ENCODE measurements at regions not wholly inside any gene's neighbourhood (a gene's known extent, or its start where the extent isn't known, plus 50 kb on each side); places are given as distances from the start of the nearest gene placed in this dataset.

DNA sequence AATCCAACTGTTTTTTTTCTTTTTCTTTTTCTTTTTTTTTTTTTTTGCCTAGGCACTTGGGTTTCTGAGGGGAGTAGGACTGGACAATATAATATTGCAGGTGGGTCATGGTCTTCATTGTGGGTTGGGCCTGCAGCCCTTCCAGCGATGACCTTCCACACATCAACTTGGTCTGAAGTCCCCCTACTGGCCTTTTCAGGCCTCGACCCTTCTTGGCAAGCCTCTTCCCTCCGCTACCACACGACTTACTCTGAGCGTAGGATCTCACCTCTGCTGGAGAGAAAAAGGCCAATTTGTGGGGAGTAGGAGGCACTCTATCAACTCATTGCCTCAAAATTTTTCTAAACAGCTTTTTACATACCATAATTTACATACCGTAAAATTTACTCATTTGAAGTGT is 51.1 kb upstream of the GRIK3 start:
- no peak for DNase-seq (ENCODE audit: low spot score)

DNA sequence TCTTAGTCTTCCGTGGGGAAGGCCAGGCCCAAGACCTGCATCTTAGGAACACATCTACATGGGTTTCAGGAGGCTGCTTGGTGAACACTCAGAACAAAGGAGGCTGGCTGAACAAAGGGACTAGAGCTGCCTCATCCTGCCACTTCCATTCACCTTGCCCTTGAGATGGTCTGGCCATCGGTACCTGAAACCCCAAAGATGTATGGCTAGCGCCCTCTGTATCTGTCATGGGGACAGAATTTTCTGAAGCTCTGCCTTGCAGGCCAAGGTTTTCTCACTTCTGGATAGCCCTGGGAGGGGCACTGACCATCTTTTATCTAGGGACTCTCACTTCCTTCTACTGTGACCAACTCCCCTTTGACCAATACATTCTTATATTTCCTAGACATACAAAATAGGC is 55.4 kb upstream of the GRIK3 start:
- no peak for DNase-seq (ENCODE audit: low spot score)

DNA sequence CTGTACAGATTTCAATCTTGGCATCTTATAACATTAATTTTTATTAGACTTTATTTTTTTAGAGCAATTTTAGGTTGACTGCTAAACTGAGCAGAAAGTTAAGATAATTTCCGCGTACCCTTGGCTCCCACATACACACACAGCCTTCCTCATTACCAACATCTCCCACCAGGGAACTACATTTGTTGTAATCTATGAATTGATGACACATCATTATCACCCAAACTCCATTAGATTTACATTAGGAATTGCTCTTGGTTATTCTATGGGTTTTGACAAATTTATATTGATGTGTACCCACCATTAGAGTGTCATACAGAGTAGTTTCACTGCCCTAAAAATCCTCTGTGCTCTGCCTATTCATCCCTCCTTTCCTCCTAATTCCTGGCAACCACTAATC is 56.4 kb upstream of the GRIK3 start:
- no peak for DNase-seq (ENCODE audit: low spot score)

DNA sequence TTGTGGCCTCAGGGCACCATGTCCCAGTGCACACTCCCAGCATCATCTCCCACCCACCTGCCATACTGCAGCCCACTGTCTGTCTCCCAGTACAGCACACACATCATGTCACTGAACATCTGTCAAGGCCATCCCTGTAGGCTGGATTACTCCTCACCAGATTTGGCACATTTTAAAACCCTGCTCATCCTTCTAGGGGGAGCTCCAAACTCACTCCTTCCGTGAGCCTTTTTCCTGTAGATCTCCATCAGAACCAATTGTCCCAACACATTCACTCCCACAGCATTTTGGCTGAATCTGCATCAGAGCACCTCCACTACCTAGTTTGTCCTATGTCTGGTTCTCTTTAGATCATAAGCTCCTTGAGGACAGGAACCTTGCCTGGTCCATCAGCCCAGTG is 58.6 kb upstream of the GRIK3 start:
- no peak for DNase-seq (ENCODE audit: low spot score)

DNA sequence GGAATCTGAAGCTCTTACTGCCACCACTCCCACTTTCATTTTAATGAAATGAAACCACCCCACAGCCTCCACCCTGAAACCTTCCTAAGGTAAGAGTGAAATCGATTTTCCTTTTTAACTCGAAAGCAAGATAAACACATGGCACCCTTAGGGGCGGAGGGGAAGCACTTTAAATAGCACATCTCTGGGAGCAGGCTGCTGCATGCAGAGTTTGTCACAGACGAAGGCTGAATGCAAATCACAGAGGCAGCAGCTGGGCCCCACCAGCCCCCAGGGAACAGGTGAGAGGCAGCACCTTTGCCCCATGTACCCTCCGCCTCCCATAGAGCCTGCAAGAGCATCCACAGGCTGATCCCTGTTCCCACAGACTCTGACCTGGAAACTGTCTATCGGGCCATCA is 60.0 kb upstream of the GRIK3 start:
- DNase-seq (ENCODE audit: low spot score): no peak

DNA sequence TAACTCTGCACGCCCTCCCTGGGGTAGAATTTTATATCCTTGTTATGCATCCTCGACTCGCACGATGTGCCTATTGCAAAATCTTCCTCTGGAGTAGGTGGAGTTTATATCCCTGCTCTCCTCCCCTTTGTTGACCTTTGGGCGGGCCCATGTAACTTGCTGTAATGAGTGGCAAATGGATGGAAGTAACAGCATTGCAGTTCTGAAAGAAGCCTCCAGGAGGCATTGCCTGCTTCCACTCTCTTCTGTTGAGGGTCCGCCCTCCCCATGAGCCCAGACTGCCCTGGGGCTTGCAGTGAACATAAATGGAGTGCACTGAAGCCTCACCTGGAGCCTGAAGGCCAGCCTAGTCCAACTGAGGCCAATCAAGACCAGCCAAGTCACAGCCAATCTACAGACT is 62.2 kb upstream of the GRIK3 start:
- DNase-seq (ENCODE audit: low spot score): no peak

DNA sequence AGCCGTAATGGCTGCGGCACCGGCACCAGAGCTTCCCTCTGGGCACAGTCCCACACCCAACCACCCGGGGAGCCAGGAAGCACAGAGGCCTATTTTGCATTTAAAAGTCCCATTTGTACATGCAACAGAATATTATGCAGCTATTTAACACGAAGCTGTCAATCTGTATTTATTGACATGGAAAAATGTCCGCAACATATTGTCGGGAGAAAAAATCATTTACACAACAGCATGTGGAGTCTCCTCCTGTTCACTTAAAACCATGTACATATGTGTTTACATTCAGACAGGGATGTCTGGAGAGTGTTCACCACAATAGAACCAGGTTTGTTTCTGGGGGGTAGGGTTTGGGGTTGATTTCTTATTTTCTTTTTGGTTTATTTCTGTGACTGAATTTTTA is 63.4 kb upstream of the GRIK3 start:
- no peak for DNase-seq (ENCODE audit: low spot score)

DNA sequence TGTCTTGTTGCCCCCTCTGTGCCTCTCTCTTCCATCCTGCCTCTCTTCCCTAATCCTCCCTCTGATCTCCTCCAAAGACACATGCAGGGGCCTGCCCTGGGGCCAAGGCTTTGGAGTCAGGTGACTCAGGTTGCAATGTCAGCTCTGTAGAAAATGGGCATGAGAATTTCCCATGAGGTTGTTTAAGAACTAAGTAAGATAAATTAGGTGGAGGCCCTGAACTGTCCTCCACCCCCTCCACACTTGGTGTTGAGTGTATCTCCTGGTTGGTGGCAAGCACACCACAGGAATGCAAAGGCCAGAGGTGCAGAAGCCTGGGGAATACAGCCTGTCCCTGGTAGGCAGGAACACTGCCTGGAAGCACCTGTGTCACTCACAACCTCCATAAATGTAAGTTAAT is 63.9 kb upstream of the GRIK3 start:
- peak; percentile 2 for DNase-seq (ENCODE audit: low spot score)

DNA sequence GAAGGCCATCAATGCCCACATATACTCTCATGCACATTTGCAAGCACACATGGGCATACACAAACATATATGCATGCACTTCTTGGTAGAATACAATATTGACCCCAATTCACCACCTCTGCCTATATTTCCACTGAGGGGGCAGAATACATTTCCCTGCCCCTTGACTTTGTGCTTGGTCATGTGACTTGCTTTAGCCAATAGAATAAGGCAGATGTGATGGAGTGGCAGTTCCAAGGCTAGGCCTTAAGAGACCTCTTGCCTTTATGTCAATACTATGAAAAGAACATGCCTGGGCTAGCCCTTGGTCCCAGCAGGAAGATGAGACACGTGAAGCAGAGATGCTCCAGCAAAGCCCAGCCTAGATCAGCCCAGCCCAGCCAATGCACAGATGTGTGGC is 66.0 kb upstream of the GRIK3 start:
- no peak for DNase-seq (ENCODE audit: low spot score)

DNA sequence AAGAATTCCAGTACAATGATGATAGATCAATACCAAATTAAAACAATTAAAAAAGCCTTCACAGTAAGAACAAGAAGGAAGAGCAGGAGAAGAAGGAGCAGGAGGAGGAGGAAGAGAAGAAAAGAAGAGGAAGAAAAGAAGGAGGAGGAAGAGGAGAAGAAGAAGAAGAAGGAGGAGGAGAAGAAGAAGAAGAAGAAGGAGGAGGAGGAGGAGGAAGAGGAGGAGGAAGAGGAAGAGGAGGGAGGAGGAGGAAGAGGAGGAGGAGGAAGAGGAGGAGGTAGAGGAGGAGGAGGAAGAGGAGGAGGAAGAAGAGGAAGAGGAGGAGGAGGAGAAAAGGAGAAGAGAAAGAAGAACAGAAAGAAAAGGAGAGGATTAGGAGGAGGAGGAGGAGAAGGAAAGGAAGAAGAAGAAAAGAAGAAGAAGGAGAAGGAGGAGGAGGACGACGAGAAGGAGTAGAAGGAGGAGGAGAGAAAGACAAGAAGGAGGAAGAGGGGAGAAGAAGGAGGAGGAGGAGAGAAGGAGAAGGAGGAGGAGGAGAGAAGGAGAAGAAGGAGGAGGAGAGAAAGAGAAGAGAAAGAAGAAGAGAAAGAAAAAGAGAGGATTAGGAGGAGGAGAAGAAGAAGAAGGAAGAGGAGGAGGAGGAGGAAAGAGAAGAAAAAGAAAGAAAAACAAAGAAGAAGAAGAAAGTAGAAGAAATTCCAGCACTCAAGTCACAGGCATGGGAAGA is 68.5 kb upstream of the GRIK3 start:
- DNase-seq (ENCODE audit: low spot score): no peak

DNA sequence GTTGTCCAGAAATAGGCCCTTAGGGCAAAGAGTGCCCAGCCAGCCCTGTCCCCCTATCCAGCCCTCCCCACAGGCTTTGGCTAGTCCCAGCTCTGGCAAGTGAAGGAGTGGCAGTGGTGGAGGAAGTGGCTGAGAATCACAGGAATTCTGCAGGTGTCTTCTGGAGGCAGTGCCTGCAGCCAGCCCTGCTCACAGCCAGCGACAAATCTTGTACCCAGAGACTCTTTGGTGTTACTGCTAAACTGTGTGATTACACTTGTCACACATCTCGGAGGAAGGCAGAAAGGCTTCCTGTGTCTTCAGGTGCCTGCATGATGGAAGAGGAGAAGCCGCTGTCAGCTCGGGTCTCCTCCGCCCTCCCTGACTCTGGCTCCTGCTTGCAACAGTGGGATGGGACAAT is 71.6 kb upstream of the GRIK3 start:
- no peak for DNase-seq (ENCODE audit: low spot score)

DNA sequence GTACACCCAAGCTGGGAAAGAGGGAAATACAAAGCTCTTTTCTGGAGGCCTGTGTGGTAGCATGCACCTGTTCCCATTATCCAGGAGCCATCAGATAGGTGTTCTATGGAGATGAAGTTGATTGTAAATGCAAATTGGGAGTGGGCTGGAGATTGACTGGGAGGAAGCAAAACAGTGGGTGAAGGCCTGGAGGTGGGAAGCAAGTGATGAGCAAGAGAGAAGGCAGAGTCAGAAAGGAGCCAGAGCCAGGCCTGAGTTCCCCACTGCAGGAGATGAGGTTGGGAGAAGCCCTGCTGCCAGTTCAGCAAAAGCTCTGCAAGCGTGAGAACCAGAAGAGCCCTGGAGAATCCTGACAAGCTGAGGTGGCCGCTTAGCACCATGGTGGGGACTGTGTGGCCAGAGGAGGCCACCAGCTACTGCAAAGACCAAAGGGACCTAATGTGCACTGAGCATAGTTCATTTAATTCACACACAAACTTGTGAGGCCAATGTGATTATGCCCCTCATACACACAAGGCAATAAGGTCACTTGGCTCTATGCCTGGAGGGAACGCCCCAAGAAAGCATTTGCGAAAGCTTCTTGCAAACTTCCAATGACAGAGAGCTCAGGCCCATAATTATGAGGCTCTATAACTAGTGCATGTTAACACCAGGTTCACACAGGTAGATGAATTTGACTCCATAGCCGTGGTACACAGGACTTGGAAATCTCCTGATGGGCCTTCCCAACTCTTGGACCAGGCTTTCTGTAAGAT is 73.0 kb upstream of the GRIK3 start:
- no peak for DNase-seq (ENCODE audit: low spot score)

DNA sequence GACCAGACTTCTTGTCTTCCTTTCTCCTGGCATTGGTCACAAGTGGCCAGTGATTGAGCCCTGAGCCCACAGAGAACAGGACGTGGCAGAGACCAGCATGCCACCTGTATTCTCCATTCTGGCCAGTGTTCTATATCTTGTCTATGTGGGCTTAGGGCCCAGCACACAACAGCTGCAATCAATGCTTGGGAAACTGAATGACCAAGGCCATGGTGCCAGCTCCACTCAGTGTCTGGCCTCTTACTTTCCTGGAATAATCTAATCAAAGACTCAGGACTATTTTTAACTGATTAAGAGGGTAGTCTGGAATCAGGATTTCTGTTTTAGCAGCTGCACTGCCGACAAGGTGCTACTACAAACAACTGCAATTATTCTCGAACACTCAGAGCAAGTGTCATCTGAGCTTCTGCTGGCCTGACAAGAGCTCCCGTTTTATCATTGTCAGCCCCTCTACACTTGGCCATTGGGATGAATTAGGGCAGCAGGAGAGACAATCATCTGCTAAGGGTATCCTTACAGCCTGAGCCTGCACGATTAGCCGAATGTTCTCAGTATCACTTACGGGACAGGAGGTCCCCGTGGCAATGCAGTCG is 74.4 kb upstream of the GRIK3 start:
- DNase-seq (ENCODE audit: low spot score): no peak

DNA sequence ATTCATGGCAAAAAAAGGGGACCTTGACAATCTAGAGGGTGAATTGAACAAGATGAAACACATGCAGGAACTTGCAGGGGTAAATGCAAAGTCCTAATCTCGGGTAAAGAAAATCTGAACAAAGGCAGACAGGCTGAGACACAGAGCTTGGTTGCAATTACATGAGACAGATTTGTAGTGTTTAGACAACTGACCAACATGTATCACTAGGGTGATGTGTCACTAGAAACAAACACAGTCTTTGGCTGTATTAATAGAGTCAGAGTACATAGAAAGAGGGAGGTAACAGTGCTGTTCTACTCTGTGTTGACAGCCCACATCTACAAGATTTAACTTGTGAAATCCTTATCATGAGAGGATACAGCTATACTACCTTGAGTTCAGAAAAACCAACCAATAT is 78.1 kb upstream of the GRIK3 start:
- DNase-seq (ENCODE audit: low spot score): no peak

DNA sequence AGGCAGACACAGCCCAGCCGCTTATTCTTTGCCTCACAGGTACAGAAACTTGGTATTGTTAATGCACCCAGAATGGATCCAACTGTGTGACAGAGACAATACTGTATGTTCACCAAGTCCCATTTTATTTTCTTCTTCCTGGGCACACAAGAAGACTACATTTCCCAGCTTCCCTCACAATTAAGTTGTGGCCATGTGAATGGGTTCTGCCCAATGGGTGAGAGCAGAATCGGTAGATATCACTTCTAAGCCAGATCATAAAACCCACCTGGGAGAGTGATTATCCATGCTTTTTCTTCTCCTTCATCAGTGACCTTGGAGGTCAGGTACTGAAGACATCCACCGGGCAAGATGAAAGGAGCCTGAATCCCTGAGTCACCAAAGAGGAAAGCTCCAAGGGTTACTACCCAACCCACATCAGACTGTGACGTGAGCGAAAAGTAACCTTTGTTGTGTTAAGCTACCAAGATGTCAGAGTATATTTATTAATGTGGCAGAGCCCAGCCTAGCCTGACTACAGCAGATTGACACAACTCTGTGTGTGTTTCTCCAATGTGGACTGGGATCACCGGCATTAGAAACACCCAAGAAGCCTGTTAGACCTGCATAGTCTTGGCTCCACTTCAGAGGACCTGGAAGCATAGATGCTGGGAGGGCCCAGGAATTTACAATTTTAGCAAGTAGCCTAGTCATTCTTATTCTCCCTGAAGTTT is 79.1 kb upstream of the GRIK3 start:
- no peak for DNase-seq (ENCODE audit: low spot score)

DNA sequence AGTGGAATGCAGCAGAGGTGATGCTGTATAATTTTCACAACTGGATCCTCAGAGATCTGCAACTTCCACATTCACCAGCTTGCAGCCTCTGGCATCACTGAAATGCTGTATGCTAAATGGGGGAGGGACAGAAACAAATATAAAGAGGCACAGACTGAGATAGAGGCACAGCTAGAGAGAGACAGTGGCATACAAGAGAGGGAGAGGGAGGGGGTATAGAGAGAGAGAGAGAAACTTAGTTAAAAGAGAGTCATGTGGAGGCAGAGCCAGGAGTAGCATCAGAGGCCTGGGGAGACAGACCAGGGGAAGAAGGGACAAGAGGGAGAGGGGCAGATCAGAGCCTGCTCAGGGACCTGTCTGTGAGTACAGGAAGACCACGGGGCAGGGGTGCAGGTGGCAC is 84.5 kb upstream of the GRIK3 start:
- DNase-seq (ENCODE audit: low spot score): no peak

DNA sequence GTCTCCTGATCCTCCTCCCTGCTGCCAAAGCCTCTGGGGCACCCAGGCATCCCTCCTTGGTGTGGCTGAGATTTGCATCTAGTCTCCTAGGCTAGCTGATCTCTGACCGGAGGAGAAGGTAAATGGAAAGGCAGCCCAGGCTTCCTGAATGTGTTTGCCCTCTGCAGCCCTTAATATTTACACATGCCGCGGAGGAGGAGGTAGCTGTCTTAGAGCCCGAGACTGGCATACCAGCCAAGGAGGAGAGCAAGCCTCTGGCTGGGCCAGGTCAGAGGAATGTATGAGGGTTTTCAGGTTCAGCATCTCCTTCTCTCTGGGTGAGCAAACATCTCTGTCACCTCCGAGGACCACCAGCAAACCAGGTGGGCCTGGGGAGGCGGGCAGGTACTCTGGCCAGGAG is 86.0 kb upstream of the GRIK3 start:
- DNase-seq (ENCODE audit: low spot score): no peak

DNA sequence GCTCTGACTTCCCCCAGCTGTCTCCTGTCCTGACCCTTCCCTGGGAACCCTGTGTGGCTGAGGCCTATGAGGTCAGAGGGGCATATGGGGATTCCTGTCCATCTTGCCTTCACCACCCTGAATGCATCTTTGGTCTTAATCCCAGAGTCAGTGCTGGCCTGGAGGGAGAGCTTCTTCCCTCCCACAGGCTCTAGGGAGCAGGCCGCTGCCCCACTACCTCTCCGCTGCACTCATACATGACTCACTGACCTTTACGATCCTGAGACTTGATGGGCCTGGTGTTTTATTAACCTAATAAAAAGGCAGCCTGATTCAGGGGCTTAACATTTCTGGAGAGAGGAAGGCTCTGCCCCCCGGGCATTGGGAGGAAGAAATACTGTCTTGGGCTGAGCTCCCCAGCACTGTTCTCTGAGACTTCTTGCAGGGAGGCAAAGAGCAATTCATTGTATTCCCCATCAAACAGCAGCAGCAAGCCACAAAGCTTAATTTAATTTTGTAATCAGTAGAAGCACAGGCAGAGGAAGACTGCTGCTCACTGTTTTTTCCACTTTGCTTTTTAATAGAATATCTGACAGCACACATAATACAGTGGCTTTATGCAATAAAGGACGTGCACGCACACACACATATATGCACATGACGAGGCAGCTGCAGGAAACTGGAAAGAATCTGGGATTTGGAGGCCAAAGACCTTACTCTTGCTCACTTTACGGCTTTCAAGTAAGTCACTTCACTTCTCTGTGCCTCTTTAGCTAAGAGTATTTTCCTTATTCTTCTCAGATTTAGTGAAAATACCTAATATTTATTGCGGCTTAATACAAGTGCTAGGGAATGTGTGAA is 89.2 kb upstream of the GRIK3 start:
- DNase-seq (ENCODE audit: low spot score): peak; percentile 48

DNA sequence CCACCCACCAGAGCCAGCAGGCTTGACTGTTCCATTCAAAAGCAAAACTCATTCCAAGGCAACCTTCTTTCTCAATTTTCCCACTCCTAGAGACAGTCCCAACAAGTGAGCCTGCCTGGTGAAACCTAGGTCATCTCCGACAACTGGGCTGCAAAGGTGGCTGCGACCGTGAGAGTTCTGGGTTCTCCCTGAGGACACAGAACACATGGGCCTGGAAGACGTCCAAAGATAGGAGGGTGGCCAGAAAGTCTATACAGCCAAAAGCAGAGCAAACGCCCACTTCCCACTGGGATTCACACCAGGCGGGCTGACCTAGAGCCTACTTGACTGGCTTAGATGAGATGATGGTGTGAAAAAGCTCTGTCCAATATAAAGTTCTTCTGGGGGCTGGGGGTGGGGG is 90.2 kb upstream of the GRIK3 start:
- DNase-seq (ENCODE audit: low spot score): no peak

DNA sequence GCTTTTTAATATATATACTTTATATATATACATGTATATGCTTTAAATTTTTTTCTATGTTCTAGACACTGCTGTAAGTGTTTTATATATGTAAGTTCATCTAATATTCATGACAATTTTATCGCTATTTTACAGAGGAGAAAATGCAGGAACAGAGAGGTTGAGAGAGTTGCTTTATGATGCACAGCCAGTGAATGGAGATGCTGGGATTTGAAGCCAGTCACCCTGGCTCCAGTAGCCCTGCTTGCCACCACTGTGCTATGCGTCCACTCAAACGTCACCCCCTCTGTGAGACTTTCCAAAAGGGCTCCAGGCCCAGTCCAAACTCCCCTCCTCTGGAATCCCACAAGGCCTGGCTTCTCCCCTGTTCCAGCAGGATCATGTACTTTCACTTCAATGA is 91.0 kb upstream of the GRIK3 start:
- no peak for DNase-seq (ENCODE audit: low spot score)

DNA sequence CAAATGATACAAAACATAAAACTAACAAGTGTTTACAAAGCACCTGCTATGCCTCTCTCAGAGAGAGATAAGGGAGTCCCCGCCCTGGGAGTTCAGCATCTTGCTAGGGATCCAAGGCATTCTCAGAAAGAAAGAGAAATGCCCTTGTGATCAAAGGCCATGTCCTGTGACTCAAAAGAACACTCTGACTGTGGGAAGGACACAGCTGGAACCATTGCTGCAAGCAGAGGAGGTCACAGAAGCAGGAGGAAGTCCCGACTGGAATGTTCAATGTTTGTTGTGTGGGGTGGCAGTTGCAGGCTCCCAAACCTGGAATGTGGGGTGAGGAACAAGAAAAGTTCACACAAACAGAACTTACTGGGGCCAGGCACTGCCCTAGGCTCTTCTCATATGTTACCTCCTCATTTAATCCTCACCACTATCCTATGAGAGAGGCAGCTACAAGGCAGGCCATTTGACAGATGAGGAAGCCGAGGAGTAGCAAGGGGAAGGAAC is 93.0 kb upstream of the GRIK3 start:
- DNase-seq (ENCODE audit: low spot score): no peak

All from umbilical cord (tissue), 1 donor.